Trophoblast cell (in vitro differentiated cells and primary cell): ENCODE measurements at regions not wholly inside any gene's neighbourhood (a gene's known extent, or its start where the extent isn't known, plus 50 kb on each side); places are given as distances from the start of the nearest gene placed in this dataset.
A peak's percentile ranks its signal among the peaks of the same experiment; 100 is the strongest.

Experiments used
- DNase-seq, 2 donors: peaks; one replicate each; pipeline ENCODE4 v3.0.0-alpha.2; 2016
- H2AFZ ChIP-seq: 2 replicates; pipeline ENCODE4 v1.6.1; 2013; ENCODE audit warnings: low read length, moderate library complexity, mild to moderate bottlenecking; ENCODE audit not compliant: insufficient read depth, poor library complexity
- H2AK5ac ChIP-seq: 2 replicates; pipeline ENCODE4 v1.6.1; 2013; ENCODE audit warnings: mild to moderate bottlenecking, low read length
- H2BK120ac ChIP-seq: 2 replicates; pipeline ENCODE4 v1.6.1; 2013; ENCODE audit warnings: low read length, mild to moderate bottlenecking, moderate library complexity; ENCODE audit not compliant: insufficient read depth, poor library complexity
- H2BK12ac ChIP-seq: 2 replicates; pipeline ENCODE4 v1.6.1; 2013; ENCODE audit warnings: mild to moderate bottlenecking, low read length, moderate library complexity
- H2BK5ac ChIP-seq: 2 replicates; pipeline ENCODE4 v1.6.1; 2013; ENCODE audit warnings: low read length, low read depth, moderate library complexity, mild to moderate bottlenecking; ENCODE audit not compliant: poor library complexity
- H3K14ac ChIP-seq: 2 replicates; pipeline ENCODE4 v1.6.1; 2013; ENCODE audit warnings: mild to moderate bottlenecking, low read length
- H3K18ac ChIP-seq: 2 replicates; pipeline ENCODE4 v1.6.1; 2013; ENCODE audit warnings: mild to moderate bottlenecking, low read length
- H3K23ac ChIP-seq: 2 replicates; pipeline ENCODE4 v1.6.1; 2013; ENCODE audit warnings: low read length
- H3K27ac ChIP-seq: 2 replicates; pipeline ENCODE4 v1.5.1; 2013; ENCODE audit warnings: low read depth, mild to moderate bottlenecking, inconsistent platforms, low read length, moderate library complexity
- H3K27me3 ChIP-seq: 2 replicates; pipeline ENCODE4 v1.6.1; 2013; ENCODE audit warnings: inconsistent platforms, mild to moderate bottlenecking, low read length, moderate library complexity; ENCODE audit not compliant: insufficient read depth
- H3K36me3 ChIP-seq, 2 experiments: 1 replicate in 1 of 2; 2 replicates in 1 of 2; pipeline ENCODE4 v1.6.1; 2013; ENCODE audit warnings: low read length in 2 of 2, mild to moderate bottlenecking in 2 of 2, moderate library complexity in 1 of 2; ENCODE audit not compliant: insufficient read depth in 2 of 2, control insufficient read depth in 1 of 2
- H3K4ac ChIP-seq: 2 replicates; pipeline ENCODE4 v1.6.1; 2013; ENCODE audit warnings: low read depth, mild to moderate bottlenecking, low read length, moderate library complexity
- H3K4me1 ChIP-seq, 2 experiments: 1 replicate in 1 of 2; 2 replicates in 1 of 2; pipeline ENCODE4 v1.6.1; 2013; ENCODE audit warnings: low read length in 2 of 2, mild to moderate bottlenecking in 2 of 2, moderate library complexity in 1 of 2; ENCODE audit not compliant: insufficient read depth in 2 of 2, control insufficient read depth in 1 of 2
- H3K4me2 ChIP-seq: 2 replicates; pipeline ENCODE4 v1.6.1; 2013; ENCODE audit warnings: inconsistent platforms, mild to moderate bottlenecking, low read length, moderate library complexity
- H3K4me3 ChIP-seq: 2 replicates; pipeline ENCODE4 v1.5.1; 2013; ENCODE audit warnings: mild to moderate bottlenecking, low read depth, low read length, inconsistent platforms
- H3K79me1 ChIP-seq: one replicate; pipeline ENCODE4 v1.6.1; 2013; ENCODE audit warnings: low read length
- H3K79me2 ChIP-seq: 2 replicates; pipeline ENCODE4 v1.6.1; 2013; ENCODE audit warnings: low read length, mild to moderate bottlenecking; ENCODE audit not compliant: control insufficient read depth, insufficient read depth, poor library complexity
- H3K9ac ChIP-seq: 2 replicates; pipeline ENCODE4 v1.6.1; 2013; ENCODE audit warnings: mild to moderate bottlenecking, low read length
- H3K9me3 ChIP-seq: 2 replicates; pipeline ENCODE4 v1.6.1; 2013; ENCODE audit warnings: low read depth, mild to moderate bottlenecking, control low read depth, inconsistent platforms, low read length; ENCODE audit not compliant: insufficient read depth
- H4K12ac ChIP-seq: 2 replicates; pipeline ENCODE4 v1.6.1; 2013; ENCODE audit warnings: low read depth, mild to moderate bottlenecking, low read length, moderate library complexity
- H4K8ac ChIP-seq: 2 replicates; pipeline ENCODE4 v1.6.1; 2013; ENCODE audit warnings: low read depth, mild to moderate bottlenecking, low read length, moderate library complexity
- H4K91ac ChIP-seq: one replicate; pipeline ENCODE4 v1.6.1; 2013; ENCODE audit warnings: low read depth, mild to moderate bottlenecking, low read length, moderate library complexity
- WGBS: extraction: QIAGEN DNeasy Blood & Tissue Kit; methylation state at CpG from one replicate; pipeline ENCODE4 v1.1.7; 2013; ENCODE audit warnings: missing lambda C conversion rate; ENCODE audit not compliant: insufficient read length, insufficient coverage; ENCODE audit errors: extremely low coverage; 5-methylcytosine and 5-hydroxymethylcytosine counted together

DNA sequence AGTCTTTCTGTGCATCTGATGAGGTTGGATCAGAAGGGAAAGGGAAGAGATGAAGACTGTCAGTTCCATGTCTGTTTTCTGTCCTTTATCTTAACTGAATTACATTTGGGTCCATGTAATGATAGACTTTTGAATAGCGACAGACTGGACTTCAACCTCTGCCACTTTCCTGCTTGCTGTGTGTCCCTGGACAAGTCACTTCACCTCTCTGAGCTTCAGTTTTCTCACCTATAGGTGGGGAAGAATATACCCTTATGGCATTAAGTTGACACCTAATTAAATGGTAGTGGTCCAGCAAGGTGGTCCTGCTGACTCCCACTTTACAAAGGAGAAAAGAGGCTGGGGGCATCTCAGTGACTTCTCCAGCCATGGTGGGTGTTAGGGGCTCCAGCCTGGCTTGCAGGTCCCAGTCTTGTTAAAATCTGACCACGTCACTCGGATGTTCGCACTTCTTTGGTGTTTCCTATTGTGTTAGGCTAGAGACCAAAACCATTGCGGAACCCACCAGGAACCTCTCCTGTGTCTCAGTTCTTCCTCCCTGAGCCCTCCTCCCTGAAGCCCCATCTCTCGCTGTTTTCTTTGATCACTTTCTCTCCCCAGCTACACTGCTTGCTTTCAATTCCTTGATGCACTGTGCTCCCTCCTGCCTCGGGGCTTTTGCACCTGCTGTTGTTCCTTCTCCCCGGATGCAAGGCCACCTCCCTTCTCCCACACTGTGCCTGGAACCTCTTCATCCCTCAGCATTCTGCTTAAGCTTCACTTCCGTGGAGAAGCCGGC lies 256.5 kb downstream of the NSG2 start:
- H2AFZ ChIP-seq, result no peak overlapping the region
- no peak overlapping the region for H4K12ac ChIP-seq
- H3K18ac ChIP-seq, result no peak overlapping the region
- no peak for DNase-seq
- H3K4me3 ChIP-seq, result no peak overlapping the region
- no peaks in the 10 kb centered on the region for H3K36me3 ChIP-seq
- no CpG with 5 or more reads among the region's 10 CpGs for WGBS
- no peak overlapping the region for H3K14ac ChIP-seq
- no peaks in the 10 kb centered on the region for H3K4me1 ChIP-seq
- H3K27me3 ChIP-seq, result no peaks in the 10 kb centered on the region
- no peak overlapping the region for H2BK5ac ChIP-seq
- H2AK5ac ChIP-seq, result no peak overlapping the region
- no peaks in the 10 kb centered on the region for H3K79me1 ChIP-seq
- H4K91ac ChIP-seq, result no peak overlapping the region
- no peak overlapping the region for H4K8ac ChIP-seq
- H3K9me3 ChIP-seq, result no peaks in the 10 kb centered on the region
- H2BK12ac ChIP-seq, result no peak overlapping the region
- no peak overlapping the region for H3K4ac ChIP-seq
- no peak overlapping the region for H3K23ac ChIP-seq
- H3K4me2 ChIP-seq, result no peak overlapping the region
- no peak overlapping the region for H2BK120ac ChIP-seq
- H3K79me2 ChIP-seq, result no peaks in the 10 kb centered on the region
- H3K27ac ChIP-seq, result no peak overlapping the region
- H3K9ac ChIP-seq, result no peak overlapping the region

DNA sequence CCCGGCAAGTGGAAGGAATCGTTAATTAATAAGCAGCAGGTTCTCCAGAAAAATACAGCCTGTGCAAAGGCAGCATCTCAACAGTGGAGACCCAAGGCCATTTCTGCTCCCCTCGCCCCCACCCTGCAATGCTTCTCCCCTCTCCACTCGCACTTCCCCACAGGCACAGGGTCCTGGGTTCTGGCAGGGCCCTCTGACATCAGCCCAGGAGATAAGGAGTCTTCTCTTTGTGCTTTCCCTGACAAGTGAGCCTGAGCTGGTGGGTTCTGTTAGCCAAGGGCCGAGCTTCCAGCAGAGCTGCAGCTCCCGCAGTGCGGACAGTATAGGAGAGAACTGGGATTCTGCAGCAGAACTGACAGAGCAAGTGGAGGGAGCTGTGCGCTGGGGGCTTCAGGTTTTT lies 257.5 kb downstream of the NSG2 start:
- Histone ChIP-seq H3K9me3 (no peaks in the 10 kb centered on the region), H2BK120ac (no peak overlapping the region), H3K18ac (no peak overlapping the region), H4K8ac (no peak overlapping the region), H3K23ac (no peak overlapping the region), H3K4me2 (no peak overlapping the region), H3K4me1 (no peaks in the 10 kb centered on the region), H2AK5ac (no peak overlapping the region), H3K27ac (no peak overlapping the region), H3K79me2 (no peaks in the 10 kb centered on the region), H4K12ac (no peak overlapping the region), H2BK12ac (no peak overlapping the region), H3K27me3 (no peaks in the 10 kb centered on the region), H2BK5ac (no peak overlapping the region), H4K91ac (no peak overlapping the region), H3K14ac (no peak overlapping the region), H3K9ac (peak overlapping the region; percentile 7), H3K4ac (no peak overlapping the region), H3K36me3 (no peaks in the 10 kb centered on the region), H2AFZ (no peak overlapping the region), H3K4me3 (no peak overlapping the region), H3K79me1 (no peaks in the 10 kb centered on the region)
- DNase-seq, result no peak
- WGBS, result no CpG with 5 or more reads among the region's 8 CpGs

DNA sequence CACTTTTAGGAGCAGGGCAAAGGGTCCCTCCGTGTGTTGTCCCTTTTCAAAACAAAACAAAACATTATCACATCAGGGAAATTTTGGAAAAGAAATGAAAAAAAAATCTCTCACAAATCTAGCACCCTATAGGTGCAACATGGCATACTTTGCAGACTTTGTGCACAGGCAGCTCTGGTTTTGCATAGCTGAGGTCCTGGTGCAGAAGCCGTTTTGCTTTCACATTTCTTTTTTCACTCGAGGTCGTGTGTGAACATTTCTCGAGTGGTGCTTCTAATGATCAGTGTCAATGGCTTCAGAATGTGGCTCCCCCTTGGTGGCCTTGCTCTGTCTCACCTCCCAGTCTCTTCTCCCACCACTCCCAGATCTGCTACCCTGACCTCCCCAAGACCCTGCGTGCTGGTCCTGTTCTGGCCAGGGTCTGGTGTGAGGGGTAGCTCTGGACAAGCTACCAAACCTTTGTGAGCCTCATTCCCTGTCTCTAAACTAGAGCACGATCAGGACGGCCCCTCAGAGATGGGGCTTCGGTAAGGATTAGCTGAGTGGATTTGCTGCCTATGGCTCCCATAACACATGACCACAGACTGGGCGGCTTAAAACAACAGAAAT lies 258.0 kb downstream of the NSG2 start:
- Histone ChIP-seq H3K4me3 (no peak overlapping the region), H3K23ac (no peak overlapping the region), H3K9ac (no peak overlapping the region), H4K12ac (no peak overlapping the region), H2BK12ac (no peak overlapping the region), H2BK120ac (no peak overlapping the region), H4K91ac (no peak overlapping the region), H3K18ac (no peak overlapping the region), H2AK5ac (no peak overlapping the region), H3K14ac (no peak overlapping the region), H2AFZ (no peak overlapping the region), H3K4me1 (no peaks in the 10 kb centered on the region), H3K4ac (no peak overlapping the region), H4K8ac (no peak overlapping the region), H3K9me3 (no peaks in the 10 kb centered on the region), H3K79me2 (no peaks in the 10 kb centered on the region), H3K27ac (no peak overlapping the region), H3K27me3 (no peaks in the 10 kb centered on the region), H3K79me1 (no peaks in the 10 kb centered on the region), H2BK5ac (no peak overlapping the region), H3K4me2 (no peak overlapping the region), H3K36me3 (no peaks in the 10 kb centered on the region)
- WGBS, result no CpG with 5 or more reads among the region's 10 CpGs
- DNase-seq, result no peak

DNA sequence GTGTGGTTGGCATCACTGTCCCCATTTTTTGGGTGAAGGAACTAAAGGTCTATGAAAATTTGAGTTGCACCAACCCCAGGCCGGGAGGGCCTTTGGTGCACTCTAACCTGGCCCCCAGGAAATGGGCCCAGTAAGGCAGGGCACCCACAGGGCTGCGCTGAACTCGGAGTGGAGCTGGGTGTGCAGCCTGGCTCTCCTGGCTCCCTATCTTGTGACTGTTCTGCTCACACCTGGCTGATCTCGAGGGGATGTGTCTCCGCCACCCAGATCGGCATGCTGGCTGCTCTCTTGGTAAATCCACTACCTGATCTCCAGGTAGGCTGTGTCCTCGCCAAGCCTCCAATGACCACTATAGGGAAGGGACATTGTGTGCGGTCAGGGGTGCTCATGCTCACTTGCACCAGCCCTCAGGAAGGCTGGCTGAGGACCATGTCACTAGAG lies 259.8 kb downstream of the NSG2 start:
- H2AK5ac ChIP-seq, result no peak overlapping the region
- H2BK12ac ChIP-seq, result no peak overlapping the region
- no peaks in the 10 kb centered on the region for H3K27me3 ChIP-seq
- no peak overlapping the region for H4K8ac ChIP-seq
- H3K9ac ChIP-seq, result no peak overlapping the region
- H4K12ac ChIP-seq, result no peak overlapping the region
- no peaks in the 10 kb centered on the region for H3K79me2 ChIP-seq
- peak overlapping the region; percentile 50 for H3K4me3 ChIP-seq
- no peak overlapping the region for H2BK120ac ChIP-seq
- H3K79me1 ChIP-seq, result no peaks in the 10 kb centered on the region
- no peak overlapping the region for H3K23ac ChIP-seq
- no peak for DNase-seq
- no CpG with 5 or more reads among the region's 8 CpGs for WGBS
- no peaks in the 10 kb centered on the region for H3K4me1 ChIP-seq
- no peaks in the 10 kb centered on the region for H3K36me3 ChIP-seq
- H3K9me3 ChIP-seq, result no peaks in the 10 kb centered on the region
- no peak overlapping the region for H3K27ac ChIP-seq
- no peak overlapping the region for H3K14ac ChIP-seq
- H2BK5ac ChIP-seq, result no peak overlapping the region
- no peak overlapping the region for H3K4me2 ChIP-seq
- H3K18ac ChIP-seq, result no peak overlapping the region
- H3K4ac ChIP-seq, result no peak overlapping the region
- no peak overlapping the region for H4K91ac ChIP-seq
- H2AFZ ChIP-seq, result no peak overlapping the region
